ENCODE measurements at regions not wholly inside any gene's neighbourhood (a gene's known extent, or its start where the extent isn't known, plus 50 kb on each side); places are given as distances from the start of the nearest gene placed in this dataset.

DNA sequence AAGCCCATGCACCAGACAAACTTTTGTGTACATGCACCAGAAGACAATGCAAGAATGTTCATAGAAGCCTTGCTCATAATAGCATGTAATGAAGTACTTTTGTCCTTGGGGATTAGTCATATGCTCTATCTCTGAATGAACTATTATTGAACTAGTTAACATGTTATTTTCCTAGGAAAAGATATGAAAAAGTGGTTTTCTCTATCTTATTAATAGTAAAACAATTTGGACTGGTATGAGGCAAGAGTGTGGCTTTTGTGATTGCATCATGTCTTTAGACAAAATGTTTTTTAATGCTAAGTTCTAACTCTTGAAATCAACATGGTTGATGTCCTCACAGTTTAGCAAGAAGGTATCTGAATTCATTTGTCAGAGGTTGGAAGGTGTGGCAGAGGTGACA, 55.7 kb upstream of the SPDL1 start:
- TF ChIP-seq, protein P1, sequence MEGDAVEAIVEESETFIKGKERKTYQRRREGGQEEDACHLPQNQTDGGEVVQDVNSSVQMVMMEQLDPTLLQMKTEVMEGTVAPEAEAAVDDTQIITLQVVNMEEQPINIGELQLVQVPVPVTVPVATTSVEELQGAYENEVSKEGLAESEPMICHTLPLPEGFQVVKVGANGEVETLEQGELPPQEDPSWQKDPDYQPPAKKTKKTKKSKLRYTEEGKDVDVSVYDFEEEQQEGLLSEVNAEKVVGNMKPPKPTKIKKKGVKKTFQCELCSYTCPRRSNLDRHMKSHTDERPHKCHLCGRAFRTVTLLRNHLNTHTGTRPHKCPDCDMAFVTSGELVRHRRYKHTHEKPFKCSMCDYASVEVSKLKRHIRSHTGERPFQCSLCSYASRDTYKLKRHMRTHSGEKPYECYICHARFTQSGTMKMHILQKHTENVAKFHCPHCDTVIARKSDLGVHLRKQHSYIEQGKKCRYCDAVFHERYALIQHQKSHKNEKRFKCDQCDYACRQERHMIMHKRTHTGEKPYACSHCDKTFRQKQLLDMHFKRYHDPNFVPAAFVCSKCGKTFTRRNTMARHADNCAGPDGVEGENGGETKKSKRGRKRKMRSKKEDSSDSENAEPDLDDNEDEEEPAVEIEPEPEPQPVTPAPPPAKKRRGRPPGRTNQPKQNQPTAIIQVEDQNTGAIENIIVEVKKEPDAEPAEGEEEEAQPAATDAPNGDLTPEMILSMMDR (conservative IDR thresholded peaks at IDR 0.05) = no peak
- TF ChIP-seq ZFX (IDR thresholded peaks at IDR 0.05) = no peak

All from C4-2B (cell line).